GM12875 (cell line): ENCODE measurements at regions not wholly inside any gene's neighbourhood (a gene's known extent, or its start where the extent isn't known, plus 50 kb on each side); places are given as distances from the start of the nearest gene placed in this dataset.

ENCODE experiments used
- H3K4me3 ChIP-seq: one replicate; pipeline ENCODE4 v1.5.1; 2011; ENCODE audit warnings: low read depth, low read length, control low read depth
- TF ChIP-seq, protein P1 (sequence below): IDR thresholded peaks from 2 replicates; pipeline ENCODE4 v1.5.1; 2011; ENCODE audit warnings: low read depth, mild to moderate bottlenecking, control low read depth, inconsistent platforms, low read length, moderate library complexity, borderline replicate concordance; ENCODE audit not compliant: insufficient read depth

DNA sequence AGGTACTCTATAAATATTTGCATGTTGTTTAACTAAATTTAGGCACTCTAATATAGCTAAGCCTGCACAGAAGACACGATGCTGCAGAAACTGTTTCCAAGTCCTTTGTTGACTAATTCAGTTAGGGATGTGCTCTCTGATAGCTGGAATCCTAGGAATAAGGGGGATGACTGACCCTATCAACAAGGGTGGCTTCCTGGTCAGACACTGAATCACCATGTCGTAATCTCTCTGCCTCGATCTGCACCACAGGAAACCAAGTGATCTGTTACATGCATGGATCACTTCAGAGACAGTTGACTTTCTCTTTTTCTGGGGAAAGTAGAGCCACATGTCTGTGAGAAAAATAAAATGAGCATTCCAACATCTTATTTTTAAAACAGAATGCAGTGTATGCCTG, 169.1 kb downstream of the GUCY2F start:
- TF ChIP-seq, protein P1, sequence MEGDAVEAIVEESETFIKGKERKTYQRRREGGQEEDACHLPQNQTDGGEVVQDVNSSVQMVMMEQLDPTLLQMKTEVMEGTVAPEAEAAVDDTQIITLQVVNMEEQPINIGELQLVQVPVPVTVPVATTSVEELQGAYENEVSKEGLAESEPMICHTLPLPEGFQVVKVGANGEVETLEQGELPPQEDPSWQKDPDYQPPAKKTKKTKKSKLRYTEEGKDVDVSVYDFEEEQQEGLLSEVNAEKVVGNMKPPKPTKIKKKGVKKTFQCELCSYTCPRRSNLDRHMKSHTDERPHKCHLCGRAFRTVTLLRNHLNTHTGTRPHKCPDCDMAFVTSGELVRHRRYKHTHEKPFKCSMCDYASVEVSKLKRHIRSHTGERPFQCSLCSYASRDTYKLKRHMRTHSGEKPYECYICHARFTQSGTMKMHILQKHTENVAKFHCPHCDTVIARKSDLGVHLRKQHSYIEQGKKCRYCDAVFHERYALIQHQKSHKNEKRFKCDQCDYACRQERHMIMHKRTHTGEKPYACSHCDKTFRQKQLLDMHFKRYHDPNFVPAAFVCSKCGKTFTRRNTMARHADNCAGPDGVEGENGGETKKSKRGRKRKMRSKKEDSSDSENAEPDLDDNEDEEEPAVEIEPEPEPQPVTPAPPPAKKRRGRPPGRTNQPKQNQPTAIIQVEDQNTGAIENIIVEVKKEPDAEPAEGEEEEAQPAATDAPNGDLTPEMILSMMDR, result no peak
- H3K4me3 ChIP-seq, result no peak overlapping the region

DNA sequence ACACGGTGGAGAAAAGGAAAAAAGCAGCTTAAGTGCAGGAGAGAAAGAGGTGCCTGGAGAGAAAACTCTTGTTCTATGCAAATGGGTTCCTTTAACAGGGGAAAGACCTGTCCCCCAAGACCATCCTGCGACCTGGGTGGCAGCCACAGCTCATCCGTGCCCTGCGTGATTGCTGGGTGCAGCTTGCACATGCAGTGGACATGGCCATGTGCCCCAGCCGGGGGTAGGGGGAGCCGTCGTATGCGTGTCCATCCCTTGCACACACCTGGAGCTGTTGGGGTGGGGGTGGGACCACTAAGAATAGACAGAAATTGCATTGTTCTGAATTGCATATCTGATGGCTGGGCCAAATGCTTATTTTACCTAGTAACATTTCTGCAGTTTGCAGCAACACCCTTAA, 171.9 kb downstream of the GUCY2F start:
- H3K4me3 ChIP-seq, result no peak overlapping the region
- TF ChIP-seq, protein P1, result no peak

DNA sequence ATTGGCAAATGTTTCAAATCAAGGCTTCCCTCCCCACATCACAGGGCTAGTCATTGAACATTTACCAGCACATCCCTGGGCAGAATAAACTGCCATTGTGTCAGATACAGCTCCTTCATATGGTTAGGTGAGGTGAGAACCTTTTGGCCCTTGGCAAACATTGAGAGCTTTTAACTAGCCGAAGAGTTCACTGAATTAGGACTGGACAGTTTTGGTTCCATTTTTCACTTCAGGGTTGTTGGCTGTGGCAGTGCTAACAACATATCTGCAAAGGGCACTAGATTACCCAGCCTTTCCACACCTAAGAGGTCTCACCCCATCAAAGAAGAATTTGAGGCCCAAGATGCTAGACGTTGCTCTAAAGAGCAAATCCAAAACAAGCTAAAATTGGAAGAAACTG, 180.7 kb downstream of the GUCY2F start:
- TF ChIP-seq, protein P1, result no peak
- H3K4me3 ChIP-seq, result no peak overlapping the region

DNA sequence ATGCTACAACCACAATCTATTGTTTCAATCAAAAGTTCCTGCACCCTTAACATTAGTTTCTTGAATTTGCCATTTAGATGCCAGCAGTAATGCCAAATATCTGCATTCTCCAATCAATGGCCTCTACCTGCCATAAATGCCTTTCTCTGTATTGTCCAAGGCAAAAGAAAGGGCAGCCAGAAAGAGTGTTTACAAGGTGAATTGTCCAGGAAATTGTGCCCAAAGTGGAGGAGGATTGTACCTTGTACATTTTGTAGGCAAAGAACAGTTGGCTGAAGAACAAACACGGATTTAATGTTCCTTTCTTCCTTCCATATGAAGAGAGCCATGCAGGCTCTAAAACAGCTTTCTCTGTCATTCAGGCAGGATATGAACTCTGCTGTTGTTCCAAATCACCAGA, 181.5 kb downstream of the GUCY2F start:
- no peak overlapping the region for H3K4me3 ChIP-seq
- TF ChIP-seq, protein P1, result no peak

DNA sequence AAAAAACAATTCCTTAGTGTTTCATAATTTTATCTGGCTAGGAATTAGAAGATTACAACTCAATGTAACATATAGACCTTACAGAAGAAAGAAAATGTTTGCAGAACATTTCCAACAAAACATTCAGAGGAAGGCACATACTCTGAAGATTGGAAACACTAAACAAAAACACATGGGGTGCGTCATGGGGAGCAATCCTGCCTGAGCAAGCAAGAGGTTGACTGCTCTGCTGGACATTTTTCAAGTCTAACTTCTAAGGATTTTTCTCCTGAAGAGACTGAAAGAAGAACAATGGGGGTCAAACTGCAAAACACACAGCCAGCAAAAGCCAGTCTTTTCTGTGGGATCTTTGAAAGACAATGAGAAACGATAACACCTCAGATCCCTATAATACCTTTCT, 182.8 kb downstream of the GUCY2F start:
- H3K4me3 ChIP-seq, result no peak overlapping the region
- TF ChIP-seq, protein P1, result no peak

DNA sequence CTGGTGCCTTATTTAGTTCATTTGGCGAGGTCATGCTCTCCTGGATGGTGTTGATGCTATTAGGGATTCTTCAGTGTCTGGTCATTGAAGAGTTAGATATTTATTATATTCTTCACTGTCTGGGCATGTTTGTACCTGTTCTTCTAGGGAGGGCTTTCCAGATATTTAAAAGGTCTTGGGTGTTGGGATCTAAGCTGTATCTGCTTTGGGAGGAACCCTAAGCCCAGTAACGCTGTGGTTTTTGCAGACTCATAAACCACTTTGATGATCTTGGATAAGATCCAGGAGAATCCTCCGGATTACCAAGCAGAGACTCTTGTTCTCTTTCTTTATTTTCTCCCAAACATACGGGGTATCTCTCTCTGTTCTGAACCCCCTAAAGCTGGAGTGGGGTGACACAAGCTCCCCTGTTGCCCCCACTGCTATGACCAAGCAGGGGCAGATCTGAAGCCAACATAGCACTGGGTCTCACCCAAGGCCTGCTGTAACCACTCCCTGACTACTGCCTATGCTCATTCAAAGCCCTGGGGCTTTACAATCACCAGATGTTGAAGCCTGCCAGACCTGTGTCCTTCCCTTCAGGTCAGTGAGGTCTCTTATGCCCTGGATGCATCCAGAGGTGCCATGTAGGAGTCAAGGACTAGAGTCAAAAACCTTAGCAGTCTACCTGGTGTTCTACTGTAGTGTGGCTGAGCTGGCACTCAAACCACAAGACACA, 187.6 kb downstream of the GUCY2F start:
- no peak overlapping the region for H3K4me3 ChIP-seq
- TF ChIP-seq, protein P1, result no peak

DNA sequence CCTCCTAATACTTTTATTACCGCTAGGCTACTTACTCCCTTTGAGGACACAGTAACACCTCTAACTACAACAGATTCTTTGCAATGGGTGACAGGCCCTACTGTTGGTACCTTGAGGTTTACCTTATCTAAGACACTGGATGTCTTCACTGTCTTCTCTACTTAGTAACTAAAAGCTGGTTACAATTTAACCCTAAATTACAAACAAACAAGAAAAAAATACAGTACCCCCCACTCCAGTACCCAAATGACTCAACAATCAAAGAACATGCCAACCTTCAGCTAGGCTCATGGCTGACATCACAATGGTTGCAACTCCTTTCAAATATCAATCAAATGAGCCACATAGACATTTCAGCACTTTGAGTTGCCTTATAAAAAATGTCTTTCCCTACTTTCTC, 198.0 kb downstream of the GUCY2F start:
- TF ChIP-seq, protein P1, result no peak
- H3K4me3 ChIP-seq, result no peak overlapping the region
